ENCODE measurements at regions not wholly inside any gene's neighbourhood (a gene's known extent, or its start where the extent isn't known, plus 50 kb on each side); places are given as distances from the start of the nearest gene placed in this dataset.

DNA sequence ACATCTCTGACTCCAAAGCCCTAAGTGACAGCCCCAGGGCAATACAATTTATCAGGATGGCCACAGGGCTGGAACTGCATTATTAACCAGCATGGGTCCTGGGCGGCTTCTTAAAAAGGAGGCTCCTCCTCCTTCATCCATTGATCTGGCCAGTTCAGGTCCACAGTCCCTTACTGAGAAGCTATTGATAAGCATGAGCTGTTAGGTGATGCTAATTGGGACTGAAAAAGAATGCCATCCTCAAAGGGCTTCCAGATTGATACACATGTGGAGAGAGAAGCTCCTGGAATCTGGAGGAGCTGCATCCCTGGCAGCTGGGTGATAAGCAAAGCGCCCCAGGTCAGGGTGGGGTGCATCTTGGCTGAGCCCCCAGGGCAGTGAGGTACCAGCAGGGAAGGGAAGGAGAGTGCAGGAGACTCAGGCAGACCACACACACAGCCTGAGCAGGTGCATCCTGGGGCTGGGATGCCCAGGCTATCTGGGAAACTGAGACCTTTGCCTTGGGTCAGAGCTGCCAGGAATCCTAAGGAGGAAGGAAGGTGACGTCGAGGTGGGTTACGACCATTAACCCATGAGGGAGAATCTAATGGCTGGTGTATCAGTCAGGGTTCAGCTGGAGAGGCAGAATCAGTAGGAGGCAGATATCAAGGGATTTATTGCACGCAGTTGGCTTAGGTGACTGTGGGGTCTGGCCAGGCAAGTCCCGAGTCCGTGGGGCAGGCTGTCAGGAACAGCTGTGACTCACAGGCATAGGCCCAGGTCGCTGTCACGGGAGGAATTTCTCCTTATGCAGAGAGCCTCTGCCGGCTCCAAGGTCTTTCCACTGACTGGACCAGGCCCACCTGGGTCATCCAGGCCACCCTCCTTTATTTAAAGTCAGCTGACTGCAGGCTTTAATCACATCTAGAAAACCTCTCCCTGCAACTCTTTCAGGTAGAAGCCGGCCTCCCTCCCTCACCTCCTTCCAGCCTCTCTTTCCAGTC lies 261.2 kb downstream of the BMP7 start:
- DNase-seq, result no peak

DNA sequence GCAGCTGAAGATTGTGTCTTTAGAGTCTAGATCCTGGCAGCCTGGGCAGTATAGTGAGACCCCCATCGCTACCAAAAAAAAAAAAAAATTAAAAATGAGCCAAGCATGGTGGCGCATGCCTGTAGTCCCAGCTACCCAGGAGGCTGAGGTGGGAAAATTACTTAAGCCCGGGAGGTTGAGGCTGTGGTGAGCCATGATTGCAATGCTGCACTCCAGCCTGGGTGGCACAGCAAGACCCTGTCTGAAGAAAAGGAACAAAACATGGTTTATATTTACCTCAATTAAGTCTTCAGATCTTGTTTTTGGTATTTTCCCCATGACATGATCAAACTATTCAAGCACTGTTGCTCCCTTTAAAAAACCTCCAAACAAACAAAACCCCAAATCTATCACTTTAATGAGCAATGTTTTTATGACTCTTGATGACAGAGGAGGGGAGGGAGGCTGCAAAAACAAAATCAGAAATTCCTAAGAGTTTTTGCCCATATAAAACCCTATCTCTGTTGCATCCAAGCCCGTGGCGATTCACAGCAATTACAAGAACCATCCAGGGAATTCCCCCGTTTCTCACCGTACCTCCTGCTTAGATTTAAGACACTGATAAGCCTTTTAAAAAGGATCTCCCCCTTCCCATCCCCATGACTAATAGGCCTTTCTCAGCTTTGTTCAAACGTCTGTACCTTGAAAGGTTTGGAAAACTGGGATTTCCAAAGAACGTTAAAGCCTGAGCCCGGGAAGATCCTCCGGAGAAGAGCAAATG lies 259.9 kb downstream of the BMP7 start:
- DNase-seq, result no peak

DNA sequence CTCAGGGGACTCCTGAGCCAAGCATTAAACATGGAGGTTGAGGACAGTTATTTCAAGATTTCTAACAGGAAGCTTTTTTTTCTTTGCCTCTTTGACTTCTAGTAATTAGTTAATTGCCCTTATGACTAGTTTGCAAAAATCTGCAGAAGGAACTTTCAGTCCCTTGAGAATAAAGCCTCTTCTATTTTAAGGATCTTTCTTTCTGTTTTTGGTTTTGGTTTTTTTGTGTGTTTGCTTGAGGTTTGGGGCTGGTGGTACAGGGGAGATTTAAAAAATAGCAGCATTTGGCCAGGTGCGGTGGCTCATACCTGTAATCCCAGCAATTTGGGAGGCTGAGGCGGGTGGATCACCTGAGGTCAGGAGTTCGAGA lies 259.3 kb downstream of the BMP7 start:
- DNase-seq, result no peak

DNA sequence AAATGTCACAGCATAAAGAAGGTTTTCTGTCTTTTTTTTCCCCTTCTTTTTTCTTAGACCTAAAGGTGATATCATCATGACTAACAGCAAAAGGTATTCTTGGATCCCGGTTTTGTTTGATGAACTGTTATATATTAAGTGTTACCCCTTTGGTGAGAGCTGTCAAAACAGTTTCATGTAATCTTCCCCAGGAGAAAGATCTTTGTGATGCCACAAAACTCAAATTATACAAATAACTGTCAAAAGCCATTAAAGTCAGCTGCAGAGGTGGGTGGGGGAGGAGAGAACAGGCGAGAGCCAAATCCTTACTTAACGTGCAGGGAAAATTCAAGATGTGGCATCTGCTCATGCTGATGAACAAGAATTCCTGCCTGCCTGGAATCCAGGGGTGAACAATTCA lies 258.2 kb downstream of the BMP7 start:
- no peak for DNase-seq

DNA sequence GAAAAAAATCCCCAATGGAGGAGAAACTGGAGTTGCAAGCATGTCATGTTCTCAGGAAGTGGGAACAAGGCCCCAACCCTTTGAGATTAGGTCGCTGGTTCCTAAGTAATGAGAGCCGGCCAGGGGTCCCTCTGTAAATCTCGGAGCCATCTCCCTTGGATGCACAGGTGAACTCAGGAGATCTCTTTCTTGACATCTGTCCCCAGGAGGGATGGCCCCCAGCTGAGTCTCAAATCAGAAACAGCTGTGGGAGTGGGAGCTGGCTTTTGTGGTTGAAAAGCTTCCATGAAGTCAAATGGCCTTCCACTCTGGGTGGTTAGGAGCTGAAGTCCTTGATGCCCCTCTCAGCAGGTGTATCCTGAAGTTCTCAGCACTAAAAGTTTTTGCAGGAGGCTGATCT lies 257.1 kb downstream of the BMP7 start:
- no peak for DNase-seq

DNA sequence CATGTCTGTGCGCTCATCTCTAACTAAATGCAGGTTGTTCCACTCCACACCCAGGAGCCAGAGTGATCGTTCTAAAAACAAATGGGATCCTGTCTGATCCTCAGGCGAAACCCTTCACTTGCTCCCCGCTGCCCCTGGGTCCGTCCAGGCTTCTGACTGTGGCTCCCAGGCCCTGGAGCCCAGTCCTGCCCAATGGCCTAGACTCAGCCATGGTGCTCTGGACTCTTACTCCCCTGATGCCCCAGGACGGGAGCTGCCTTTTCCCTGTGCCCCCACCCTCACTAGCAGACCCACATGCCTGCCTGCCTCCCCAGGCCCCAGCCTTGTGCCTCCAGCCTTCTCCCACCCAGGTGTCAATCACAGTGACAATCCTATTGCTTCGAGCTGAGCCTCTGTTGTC lies 256.7 kb downstream of the BMP7 start:
- DNase-seq, result no peak

DNA sequence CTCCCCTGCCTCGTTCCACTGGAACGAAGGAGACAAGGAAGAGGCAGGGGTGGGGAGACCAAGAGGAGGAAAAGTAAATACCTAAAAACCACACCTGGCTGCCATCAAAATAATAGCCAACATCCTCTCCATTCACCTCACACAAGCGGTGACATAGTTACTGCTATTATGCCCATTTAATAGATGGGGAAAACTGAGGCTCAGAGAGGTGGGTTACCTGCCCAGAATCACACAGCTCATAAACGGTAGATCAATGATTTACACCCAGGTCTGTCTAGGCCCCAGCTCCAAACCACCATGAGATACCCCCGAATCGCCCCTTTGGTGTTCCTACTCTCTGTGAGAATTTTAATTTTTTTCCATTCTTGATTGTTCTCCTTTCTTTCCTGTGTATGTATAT lies 253.8 kb downstream of the BMP7 start:
- no peak for DNase-seq

DNA sequence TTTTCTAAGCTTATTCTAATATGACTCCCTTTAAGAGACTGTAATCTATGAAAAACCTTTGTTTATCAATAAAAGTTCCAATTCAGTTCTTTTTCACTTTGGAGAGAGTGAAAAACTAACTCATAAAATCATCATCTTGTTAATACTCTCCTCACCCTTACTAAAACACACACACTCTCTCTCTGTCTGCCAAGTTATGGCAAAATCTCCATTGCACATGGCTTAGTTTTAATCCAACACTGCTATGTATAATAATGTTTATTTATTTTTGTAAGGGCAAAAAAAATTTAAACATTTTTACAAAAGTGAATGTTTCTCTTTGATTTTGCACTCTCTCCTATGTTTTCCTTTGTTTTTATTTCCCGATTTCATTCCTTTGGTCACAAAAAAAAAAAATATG lies 253.2 kb downstream of the BMP7 start:
- no peak for DNase-seq

DNA sequence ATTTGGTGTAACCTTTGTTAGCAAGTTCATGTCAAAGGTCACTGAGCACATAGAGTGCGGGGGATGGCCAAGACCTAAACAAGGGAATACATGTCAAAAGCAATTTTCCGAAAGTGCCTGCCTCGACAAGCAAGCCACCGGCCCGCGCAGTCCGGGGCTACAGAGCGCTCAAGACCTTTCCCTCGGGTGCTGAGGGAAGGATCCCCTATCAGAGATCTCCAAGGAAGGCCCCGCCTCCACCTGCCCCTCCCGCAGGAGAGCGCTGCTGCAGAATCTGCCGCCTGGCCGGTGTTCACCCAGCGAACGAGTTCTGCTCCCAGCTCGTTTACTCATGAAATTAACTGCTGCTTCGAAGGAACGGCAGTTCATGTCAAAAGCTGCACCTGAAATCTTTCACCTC lies 252.7 kb downstream of the BMP7 start:
- DNase-seq, result peak; percentile 62

DNA sequence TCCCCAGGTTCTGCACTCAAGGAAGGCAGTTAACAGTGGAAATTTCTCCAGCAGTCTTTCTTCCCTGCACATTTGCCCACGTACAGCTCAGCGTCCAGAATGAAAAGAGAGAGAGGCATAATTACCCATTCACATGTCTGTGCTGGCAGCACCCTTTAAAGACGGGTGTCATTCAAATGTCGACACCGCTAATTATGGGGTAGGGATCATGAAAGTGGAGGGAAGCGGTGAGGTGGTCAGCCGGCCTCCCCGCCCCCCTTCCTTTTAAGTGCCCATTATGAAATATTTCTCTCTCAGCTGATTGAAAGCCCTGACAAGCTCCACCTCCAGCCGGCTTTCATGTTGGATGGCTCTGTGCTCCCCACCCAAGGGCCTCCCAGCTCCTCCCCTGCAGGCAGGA lies 246.1 kb downstream of the BMP7 start:
- DNase-seq, result no peak

DNA sequence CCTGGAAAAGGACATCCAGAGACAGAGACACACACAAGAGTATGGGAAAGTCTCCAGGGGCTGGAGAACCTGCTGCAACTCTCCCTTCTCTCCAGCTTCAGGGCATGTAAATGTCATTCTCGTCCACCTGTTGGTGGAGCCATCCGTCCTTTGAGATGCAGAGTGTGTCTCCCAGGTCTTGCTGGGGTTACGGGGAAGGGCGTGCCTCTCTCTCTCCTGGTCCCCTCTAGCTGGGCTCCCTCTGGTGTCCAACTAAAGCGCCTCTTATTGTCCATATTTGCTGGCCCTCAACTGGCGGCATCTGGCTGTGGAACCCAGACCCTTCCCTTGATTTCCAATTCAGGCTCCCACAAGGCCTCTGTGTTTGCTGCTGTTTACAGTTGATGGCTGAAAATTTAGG lies 244.1 kb downstream of the BMP7 start:
- no peak for DNase-seq

DNA sequence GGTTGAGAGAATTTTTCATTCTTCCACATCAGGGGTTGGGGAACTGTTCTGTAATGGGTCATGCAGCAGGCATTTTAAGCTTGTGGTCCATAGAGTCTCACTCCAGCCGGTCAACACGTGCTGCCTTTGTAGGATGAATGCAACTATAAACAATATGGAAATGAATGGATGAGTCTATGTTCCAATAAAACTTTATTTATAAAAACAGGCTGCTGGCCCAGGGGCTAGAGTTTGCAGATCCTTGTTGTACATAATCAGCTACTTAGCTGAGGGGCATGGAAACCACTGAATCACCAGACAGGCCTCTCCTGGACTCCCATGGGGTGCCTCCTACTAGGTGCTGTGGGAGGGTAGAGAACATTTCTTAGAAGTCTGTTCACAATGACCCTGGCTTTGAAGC lies 243.4 kb downstream of the BMP7 start:
- DNase-seq, result no peak

DNA sequence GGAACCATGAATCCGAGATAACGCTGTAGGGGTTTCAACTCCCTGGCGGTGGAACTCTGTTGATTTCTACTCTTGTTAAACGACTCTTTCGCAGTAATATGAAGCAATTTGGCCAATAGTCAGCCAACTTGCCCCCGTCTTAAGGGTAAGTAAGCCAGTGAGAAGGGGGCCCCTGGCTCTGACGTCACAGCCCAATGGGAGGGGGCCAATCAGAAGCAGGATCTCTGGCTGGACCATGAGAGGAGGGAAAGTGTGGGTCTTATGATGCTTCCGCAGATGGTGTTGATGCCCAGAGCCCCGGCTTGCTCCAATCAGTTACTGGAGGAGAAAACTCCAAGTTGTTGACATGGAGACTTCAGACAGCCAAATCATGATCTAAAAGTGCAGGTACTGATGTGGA lies 242.4 kb downstream of the BMP7 start:
- DNase-seq, result no peak

DNA sequence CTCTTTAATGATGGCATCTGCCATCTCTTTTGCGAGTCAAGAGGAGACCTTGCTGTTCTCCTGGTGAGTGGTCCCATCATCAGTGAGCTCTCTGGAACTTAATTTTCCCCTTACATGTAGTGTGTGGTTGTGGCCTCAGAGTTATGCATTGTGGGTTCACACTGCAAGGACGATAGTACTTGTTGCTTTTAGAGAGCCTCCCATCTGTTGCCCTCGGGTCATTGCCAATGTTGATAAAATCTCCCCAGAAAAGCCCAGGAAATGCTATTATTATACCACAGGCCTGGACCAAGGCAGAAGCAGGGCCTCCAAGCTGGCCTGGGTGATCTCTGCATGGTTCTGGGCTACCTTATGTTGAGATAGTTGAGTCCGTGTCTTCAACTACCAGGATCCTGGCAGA lies 241.6 kb downstream of the BMP7 start:
- DNase-seq, result no peak

DNA sequence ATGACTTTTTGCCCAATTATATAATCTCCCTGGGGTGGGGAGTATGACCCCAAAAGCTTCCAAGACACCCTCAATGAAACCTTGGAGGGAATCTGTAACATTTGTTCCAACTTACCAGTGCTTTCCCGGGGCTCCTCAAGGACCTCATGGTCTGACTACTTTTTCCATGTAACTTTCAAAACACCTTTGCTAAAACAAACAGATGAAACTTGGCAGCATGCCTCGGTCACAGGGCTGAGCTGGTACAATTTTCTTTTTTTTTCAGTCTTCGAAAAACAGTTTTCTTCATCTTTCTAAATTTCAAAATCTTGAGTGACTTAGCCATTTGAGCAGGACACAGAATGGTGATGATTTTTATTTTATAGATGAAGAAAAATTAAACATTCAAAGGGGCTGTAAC lies 241.2 kb downstream of the BMP7 start:
- DNase-seq, result no peak

DNA sequence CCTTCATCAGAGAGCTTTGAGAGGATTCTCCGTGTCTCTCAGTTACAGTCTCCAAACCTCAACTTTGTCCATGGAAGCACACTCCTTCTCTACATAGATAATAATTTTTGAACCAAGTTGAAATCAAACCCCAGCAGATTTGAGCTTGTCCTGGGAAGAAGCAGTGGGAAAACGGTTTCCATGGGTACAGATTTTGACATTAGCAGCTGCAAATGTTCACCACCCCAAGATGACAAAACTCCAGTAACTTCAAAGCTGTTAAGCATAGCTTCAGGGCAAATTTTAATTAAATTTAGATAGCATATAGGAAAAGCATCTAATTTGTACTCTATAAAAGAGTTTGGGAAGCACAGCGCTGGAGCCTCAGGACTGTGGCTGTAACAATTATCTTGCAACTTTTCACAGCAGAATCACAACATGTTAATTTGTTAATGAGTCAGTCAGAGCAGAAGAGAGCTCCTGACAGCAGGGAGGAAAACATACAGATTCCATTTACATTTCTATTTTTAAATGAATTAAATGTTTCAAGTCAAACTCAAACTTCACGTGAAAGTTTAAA lies 240.7 kb downstream of the BMP7 start:
- no peak for DNase-seq

DNA sequence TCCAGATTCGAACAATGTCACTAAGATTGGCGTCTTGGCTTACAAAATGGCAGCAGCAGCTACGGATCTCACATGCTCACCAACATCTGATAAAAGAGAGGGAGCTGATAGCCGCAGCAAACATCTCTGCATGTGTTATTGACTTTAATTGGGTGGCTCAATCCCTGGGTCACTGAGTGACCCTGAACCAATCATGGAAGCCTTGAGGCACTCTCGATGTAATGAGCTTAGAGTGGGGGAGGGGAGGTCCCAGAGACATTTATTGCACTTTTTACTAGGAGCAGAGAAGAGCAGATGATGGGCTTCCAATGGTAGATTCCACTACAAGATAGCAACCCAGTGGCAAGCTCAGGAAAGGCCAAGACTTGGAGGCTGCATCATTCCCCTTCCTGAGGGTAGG lies 238.7 kb downstream of the BMP7 start:
- DNase-seq, result no peak

DNA sequence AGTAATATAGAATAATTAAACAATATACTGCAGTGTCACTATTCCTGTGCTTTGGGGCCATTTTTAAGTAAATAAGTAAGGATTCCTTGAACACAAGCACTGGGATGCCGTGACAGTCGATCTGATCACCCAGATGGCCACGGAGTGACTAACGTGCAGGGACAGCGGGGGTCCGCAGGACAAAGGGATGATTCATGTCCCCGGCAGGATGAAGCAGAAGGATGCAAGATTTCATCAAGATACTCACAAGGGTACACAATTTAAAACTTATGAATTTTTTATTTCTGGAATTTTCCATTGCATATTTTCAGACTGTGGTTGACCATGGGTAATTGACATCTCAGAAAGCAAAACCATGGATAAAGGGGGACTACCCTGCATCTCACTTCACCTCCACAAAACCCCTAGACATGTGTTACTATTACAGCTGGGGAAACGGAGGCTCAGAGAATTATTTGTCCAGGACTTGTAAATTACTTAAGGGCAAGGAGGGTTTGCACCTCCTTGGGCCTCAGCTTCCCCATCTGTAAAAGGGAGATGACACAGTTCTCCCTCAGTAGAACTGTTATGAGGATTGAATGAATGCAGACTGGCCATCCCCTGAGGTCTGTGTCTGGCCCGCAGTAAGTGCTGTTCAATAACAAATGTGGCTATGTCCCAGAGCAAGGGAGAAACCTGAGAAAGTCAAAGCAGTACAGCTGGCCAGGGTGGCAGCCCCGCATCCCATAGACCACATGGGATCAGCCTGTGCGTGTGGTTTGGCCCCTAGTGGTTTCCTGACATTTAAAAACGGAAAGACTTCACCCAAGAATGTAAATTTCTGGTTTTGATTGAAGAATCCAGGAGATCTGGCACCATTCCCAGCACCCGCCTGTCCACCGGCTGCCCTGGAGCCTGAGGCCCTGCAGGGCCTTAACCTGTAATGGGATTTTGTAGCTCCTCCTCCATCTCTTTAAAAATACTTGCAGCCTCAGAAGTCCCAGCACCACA lies 235.5 kb downstream of the BMP7 start:
- DNase-seq, result no peak

DNA sequence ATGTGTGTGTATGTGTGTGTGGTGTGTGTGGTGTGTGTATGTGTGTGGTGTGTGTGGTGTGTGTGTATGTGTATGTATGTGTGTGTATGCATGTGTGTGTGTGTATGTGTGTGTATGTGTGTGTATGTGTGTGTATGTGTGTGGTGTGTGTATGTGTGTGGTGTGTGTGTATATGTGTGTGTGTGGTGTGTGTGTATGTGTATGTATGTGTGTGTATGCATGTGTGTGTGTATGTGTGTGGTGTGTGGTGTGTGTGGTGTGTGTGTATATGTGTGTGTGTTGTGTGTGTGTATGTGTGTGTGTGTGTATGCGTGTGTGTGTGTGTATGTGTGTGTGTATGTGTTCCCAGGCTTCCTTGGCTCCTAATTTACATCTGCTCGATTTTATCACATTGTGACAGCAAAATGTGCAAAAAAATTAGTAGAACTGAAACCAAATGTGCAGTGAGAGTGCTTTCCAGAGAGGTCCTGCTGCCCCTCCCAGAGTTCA lies 234.5 kb downstream of the BMP7 start:
- DNase-seq, result no peak

DNA sequence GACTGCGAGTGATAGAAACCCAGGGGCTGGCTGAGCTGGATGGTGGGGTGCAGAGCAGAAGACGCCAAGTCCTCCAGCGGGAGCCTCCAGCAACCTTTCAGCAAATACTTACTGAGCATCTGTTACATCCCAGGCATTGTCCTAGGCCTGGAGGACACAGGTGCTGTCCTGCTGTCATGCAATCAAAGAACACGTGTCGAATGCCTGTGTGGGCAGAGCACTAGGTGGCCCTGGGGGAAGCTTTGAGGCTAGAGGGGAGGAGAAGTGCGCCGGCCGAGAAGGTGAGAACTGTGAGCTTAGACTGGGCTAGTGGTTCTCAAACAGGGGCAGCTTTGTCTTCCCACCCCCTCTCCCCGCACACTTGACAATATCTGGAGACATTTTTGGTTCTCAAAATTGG lies 233.6 kb downstream of the BMP7 start:
- no peak for DNase-seq

DNA sequence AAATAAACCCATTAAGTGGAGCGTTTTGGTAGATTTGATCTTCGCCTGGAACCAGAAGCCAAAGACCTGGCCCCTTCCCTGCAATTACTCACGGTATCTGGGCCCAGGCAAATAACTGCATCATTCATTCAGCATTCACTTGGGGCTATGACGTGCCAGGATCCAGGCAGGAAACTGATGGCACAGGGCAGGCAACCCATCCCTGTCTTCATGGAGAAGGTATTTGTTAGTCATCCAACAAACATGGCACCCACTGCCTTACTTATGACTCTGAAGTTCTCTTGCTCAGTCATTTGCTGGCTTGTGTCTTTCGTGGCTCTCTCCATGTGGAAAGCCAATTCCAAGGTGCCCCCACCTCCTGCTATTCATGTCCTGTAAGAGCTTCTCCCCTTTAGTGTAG lies 232.4 kb downstream of the BMP7 start:
- DNase-seq, result no peak

DNA sequence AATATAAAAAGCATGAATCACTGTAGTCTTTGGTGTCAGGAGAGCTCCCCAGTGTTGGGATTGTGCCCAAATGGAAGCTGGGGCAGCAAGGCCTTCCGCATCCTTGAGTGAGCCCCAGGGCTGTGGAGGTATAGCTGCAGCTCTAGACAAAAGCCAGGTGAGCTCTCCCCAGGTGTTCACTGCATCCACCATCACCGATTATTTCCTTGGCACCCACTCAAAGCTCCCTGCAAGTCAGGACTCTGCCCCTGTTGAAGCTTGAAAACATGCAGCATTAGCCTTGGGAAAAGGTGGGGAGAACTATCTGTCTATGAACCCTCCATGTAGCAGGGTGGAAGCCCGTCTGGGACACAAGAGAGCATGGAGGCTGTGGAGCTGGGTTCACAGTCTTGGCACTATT lies 228.8 kb downstream of the BMP7 start:
- no peak for DNase-seq
